HepG2 (cell line): ENCODE measurements at regions not wholly inside any gene's neighbourhood (a gene's known extent, or its start where the extent isn't known, plus 50 kb on each side); places are given as distances from the start of the nearest gene placed in this dataset.

Experiments used
- ATAC-seq: fragments of 200-7000 bp; cut with Tn5 transposase; 3 replicates; pipeline ENCODE4 v1.9.1; 2020; ENCODE audit warnings: mild to moderate bottlenecking, moderate library complexity
- BruUV-seq: library from RNA; stranded (reverse); fragments of 400-500 nt; replicated peaks from 2 replicates; lab custom pipeline; 2021; lab: Mats Ljungman, UMichigan
- CTCF ChIA-PET: fragments of 300-600 bp; formaldehyde crosslinking; extraction: SDS; loops from one replicate; lab custom pipeline; 2021; ENCODE audit warnings: low total read pairs, inconsistent platforms, low intra/inter-chr PET ratio; lab: Yijun Ruan, JAX
- POLR2A ChIA-PET: fragments of 350-600 bp; sonication (Branson Sonifier 250); formaldehyde crosslinking; loops from one replicate; lab custom pipeline; 2020; ENCODE audit warnings: antibody characterized with exemption, inconsistent platforms; lab: Yijun Ruan, JAX
- DNase-seq: peaks from one replicate; pipeline ENCODE4 v3.0.0-alpha.2; 2015; ENCODE audit warnings: low spot score
- FAIRE-seq: peaks from 3 replicates; lab custom pipeline; 2011; peaks lifted over from hg19 to GRCh38; lab: Jason Lieb, UNC
- H2AFZ ChIP-seq: one replicate; pipeline ENCODE4 v1.6.1; 2011; ENCODE audit warnings: low read length, inconsistent platforms
- H3K27ac ChIP-seq: fragments of 300-600 bp; 3 replicates; pipeline ENCODE4 v1.8.0; 2011; ENCODE audit warnings: mixed run types, mild to moderate bottlenecking, mixed read lengths, low read length, inconsistent platforms; ENCODE audit not compliant: insufficient read depth; ENCODE audit errors: extremely low read length
- H3K27me3 ChIP-seq, 2 experiments: fragments of 200-600 bp in 1 of 2; 2 replicates in 1 of 2; 3 replicates in 1 of 2; pipeline versions ENCODE4 v1.6.0 to v1.8.0; 2011; ENCODE audit warnings: low read length in 2 of 2, mild to moderate bottlenecking in 2 of 2, moderate library complexity in 2 of 2, inconsistent platforms in 1 of 2; ENCODE audit not compliant: insufficient read depth in 2 of 2, control insufficient read depth in 1 of 2
- H3K36me3 ChIP-seq, 2 experiments: fragments of 200-600 bp in 1 of 2; replicated peaks in 1 of 2; 2 replicates in 1 of 2; 3 replicates in 1 of 2; pipeline versions ENCODE4 v1.5.1 to v1.8.0; 2011; ENCODE audit warnings: low read length in 2 of 2, inconsistent platforms in 1 of 2; ENCODE audit not compliant: insufficient read depth in 2 of 2, control insufficient read depth in 1 of 2
- H3K4me1 ChIP-seq: 2 replicates; pipeline ENCODE4 v1.5.1; 2012; ENCODE audit warnings: low read length, inconsistent platforms; ENCODE audit not compliant: insufficient read depth
- H3K4me2 ChIP-seq: 2 replicates; pipeline ENCODE4 v1.6.0; 2011; ENCODE audit warnings: low read depth, low read length, inconsistent platforms
- H3K4me3 ChIP-seq, 3 experiments: fragments of 200-600 bp in 1 of 3; sonication (generic), shearing (Covaris generic) in 1 of 3; replicated peaks in 1 of 3; 2 replicates each; pipeline ENCODE4 v1.5.1; 2011 to 2016; ENCODE audit warnings: low read length in 3 of 3, inconsistent platforms in 2 of 3, low read depth in 2 of 3, mild to moderate bottlenecking in 2 of 3, control low read depth in 1 of 3, mixed read lengths in 1 of 3; ENCODE audit not compliant: insufficient read depth in 1 of 3
- H3K79me2 ChIP-seq: one replicate; pipeline ENCODE4 v1.6.1; 2011; ENCODE audit warnings: low read length, inconsistent platforms; ENCODE audit not compliant: insufficient read depth
- H3K9ac ChIP-seq: 2 replicates; pipeline ENCODE4 v1.6.0; 2011; ENCODE audit warnings: mild to moderate bottlenecking, low read depth, low read length, inconsistent platforms; ENCODE audit not compliant: insufficient read depth
- H3K9me3 ChIP-seq: 2 replicates; pipeline ENCODE4 v1.5.1; 2012; ENCODE audit warnings: mild to moderate bottlenecking, low read length
- H4K20me1 ChIP-seq: 2 replicates; pipeline ENCODE4 v1.6.0; 2011; ENCODE audit warnings: inconsistent platforms, mild to moderate bottlenecking, low read length, moderate library complexity; ENCODE audit not compliant: insufficient read depth
- CREM ChIP-seq, 2 experiments: sonication (generic) in 1 of 2; formaldehyde crosslinking in 1 of 2; IDR thresholded peaks; 2 replicates each; pipeline versions ENCODE4 v1.4.0 to v1.6.1; 2016 to 2020; ENCODE audit warnings: antibody characterized with exemption in 1 of 2, mild to moderate bottlenecking in 1 of 2, missing genetic modification reagents in 1 of 2
- HNRNPLL ChIP-seq: fragments of 200-400 bp; formaldehyde crosslinking; IDR thresholded peaks from 2 replicates; pipeline ENCODE4 v1.6.1; 2017; ENCODE audit warnings: mild to moderate bottlenecking, low read depth, low read length; ENCODE audit not compliant: poor library complexity, severe bottlenecking
- MXD4 ChIP-seq: IDR thresholded peaks from 2 replicates; pipeline ENCODE4 v1.6.1; 2016; ENCODE audit warnings: mild to moderate bottlenecking, missing biosample characterization, missing genetic modification reagents
- NFKB2 ChIP-seq: sonication (generic); formaldehyde crosslinking; IDR thresholded peaks from 2 replicates; pipeline ENCODE4 v1.4.0; 2020; ENCODE audit warnings: missing genetic modification reagents, borderline replicate concordance
- NFKBIZ ChIP-seq: IDR thresholded peaks from 2 replicates; pipeline ENCODE4 v1.6.1; 2018; ENCODE audit warnings: missing genetic modification reagents, missing compliant biosample characterization
- SRSF4 ChIP-seq: fragments of 200-400 bp; formaldehyde crosslinking; IDR thresholded peaks from one replicate; pipeline ENCODE4 v1.6.1; 2018; ENCODE audit warnings: mild to moderate bottlenecking, low read depth, low read length, moderate library complexity; ENCODE audit not compliant: poor library complexity, severe bottlenecking
- TEAD2 ChIP-seq: sonication (generic); formaldehyde crosslinking; IDR thresholded peaks from 2 replicates; pipeline ENCODE4 v1.9.0; 2021; ENCODE audit warnings: missing genetic modification reagents
- ZC3H4 ChIP-seq: sonication (generic); formaldehyde crosslinking; IDR thresholded peaks from 2 replicates; pipeline ENCODE4 v1.4.0; 2020; ENCODE audit warnings: missing genetic modification reagents, borderline replicate concordance
- ZMAT3 ChIP-seq: sonication (generic); formaldehyde crosslinking; conservative IDR thresholded peaks from 2 replicates; pipeline ENCODE4 v1.7.0; 2021; ENCODE audit warnings: missing genetic modification reagents
- ZNF180 ChIP-seq: sonication (generic); formaldehyde crosslinking; IDR thresholded peaks from 2 replicates; pipeline ENCODE4 v1.4.0; 2020; ENCODE audit warnings: low read depth, missing genetic modification reagents, borderline replicate concordance
- ZNF350 ChIP-seq: sonication (generic); formaldehyde crosslinking; IDR thresholded peaks from 2 replicates; pipeline ENCODE4 v1.4.0; 2020; ENCODE audit warnings: mild to moderate bottlenecking, low read depth, missing genetic modification reagents, borderline replicate concordance
- WGBS: methylation state at CpG from one replicate; pipeline ENCODE4 v1.1.6; 2017; ENCODE audit warnings: low lambda C conversion rate; 5-methylcytosine and 5-hydroxymethylcytosine counted together
- in situ Hi-C: cut with HindIII; loops from 2 replicates; pipeline ENCODE4 v1.10.0; 2017; ENCODE audit warnings: low pct_unique_long_range_greater_than_20kb; ENCODE audit not compliant: extremely low pct_ligation_motif_present
- intact Hi-C: fragments of 100-400 bp; cut with micrococcal nuclease; formaldehyde crosslinking; loops from one replicate; pipeline ENCODE4 v1.10.0; 2022; ENCODE audit not compliant: unreplicated experiment
- TF ChIP-seq, protein P1 (sequence below): sonication (generic); formaldehyde crosslinking; IDR thresholded peaks from 2 replicates; pipeline ENCODE4 v1.4.0; 2020; ENCODE audit warnings: mild to moderate bottlenecking, missing genetic modification reagents

DNA sequence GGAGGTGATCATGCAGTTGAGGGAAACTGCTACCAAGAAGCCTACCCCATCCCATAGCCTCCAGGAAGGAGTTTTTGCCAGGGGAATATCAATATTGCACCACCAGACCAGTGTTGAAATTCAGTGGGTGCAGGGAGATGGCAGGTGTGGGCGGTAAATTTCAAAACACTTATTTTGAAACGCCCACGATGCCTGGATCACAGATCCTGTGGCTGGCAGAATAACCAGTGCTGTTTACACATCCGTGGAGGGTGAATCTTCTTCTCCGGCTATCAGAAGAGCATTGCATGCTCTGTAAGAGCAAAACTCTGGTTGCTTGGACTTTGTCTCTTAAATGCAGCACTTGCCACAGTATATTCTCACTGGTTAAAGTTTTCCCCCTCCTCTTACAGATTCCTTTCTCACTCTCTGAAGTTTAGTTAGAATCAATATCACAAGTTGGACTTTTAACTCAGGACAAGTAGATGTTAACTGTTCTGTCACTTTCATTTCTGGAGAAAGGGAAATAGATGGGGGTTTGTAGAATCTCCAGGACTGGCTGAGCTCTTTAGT is 70.5 kb upstream of the ZCCHC2 start (continued):
- TF ChIP-seq SRSF4 (no peak), ZNF350 (peak; percentile 55; the same call in 1 of the 2 replicates)
- TF ChIP-seq, all 625 proteins: peak for 307

DNA sequence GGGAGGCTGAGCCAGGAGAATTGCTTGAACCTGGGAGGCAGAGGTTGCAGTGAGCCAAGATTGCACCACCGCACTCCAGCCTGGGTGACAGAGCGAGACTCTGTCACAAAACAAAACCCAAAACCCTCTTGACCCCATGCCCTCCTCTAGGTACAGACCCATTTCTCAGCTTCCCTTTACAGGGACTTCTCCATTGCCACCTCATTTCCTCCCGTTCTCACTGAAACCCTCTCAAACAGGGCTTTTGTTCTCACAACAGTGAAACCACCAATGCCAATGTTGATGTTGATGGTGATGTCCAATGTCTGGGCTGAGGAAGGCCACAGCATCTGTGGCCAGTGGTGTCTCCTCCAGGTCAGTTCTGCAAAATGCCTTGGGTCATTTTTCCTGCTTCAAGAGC is 69.0 kb upstream of the ZCCHC2 start:
- H3K9ac ChIP-seq: no peak overlapping the region
- ATAC-seq (no peak), FAIRE-seq (no peak), DNase-seq (no peak)
- intact Hi-C loops: no loop called here
- BruUV-seq: no TSS peak
- no peaks in the 10 kb centered on the region for H3K27me3 ChIP-seq
- H3K4me2 ChIP-seq: peak overlapping the region; percentile 14; the same call in 1 of the 2 replicates
- POLR2A ChIA-PET: interaction anchor here (2.4 to 4.6 kb wide), 2 partner anchors 29 to 69 kb away, joined by 8 to 41 read pairs; partner anchors contain the start of gene ZCCHC2
- H3K36me3 ChIP-seq: no peaks in the 10 kb centered on the region
- no peak for TF ChIP-seq MXD4
- no peak for TF ChIP-seq HNRNPLL
- no peak for TF ChIP-seq NFKBIZ (CRISPR knock-in tag)
- TF ChIP-seq NFKB2 (CRISPR knock-in tag): no peak
- no peak for TF ChIP-seq TEAD2 (CRISPR knock-in tag)
- no peak for TF ChIP-seq ZMAT3
- TF ChIP-seq ZC3H4: no peak
- no peak for TF ChIP-seq CREM (IDR thresholded peaks at IDR 0.05)
- TF ChIP-seq CREM (CRISPR knock-in tag; IDR thresholded peaks at IDR 0.05): no peak
- TF ChIP-seq ZNF180 (CRISPR knock-in tag): no peak
- TF ChIP-seq, protein P1, sequence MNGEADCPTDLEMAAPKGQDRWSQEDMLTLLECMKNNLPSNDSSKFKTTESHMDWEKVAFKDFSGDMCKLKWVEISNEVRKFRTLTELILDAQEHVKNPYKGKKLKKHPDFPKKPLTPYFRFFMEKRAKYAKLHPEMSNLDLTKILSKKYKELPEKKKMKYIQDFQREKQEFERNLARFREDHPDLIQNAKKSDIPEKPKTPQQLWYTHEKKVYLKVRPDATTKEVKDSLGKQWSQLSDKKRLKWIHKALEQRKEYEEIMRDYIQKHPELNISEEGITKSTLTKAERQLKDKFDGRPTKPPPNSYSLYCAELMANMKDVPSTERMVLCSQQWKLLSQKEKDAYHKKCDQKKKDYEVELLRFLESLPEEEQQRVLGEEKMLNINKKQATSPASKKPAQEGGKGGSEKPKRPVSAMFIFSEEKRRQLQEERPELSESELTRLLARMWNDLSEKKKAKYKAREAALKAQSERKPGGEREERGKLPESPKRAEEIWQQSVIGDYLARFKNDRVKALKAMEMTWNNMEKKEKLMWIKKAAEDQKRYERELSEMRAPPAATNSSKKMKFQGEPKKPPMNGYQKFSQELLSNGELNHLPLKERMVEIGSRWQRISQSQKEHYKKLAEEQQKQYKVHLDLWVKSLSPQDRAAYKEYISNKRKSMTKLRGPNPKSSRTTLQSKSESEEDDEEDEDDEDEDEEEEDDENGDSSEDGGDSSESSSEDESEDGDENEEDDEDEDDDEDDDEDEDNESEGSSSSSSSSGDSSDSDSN (CRISPR knock-in tag): no peak
- H3K9me3 ChIP-seq: no peaks in the 10 kb centered on the region
- in situ Hi-C loops: loop anchor here (10.0 kb wide), 1 partner anchor 71 kb away; the partner anchor contains the start of gene ZCCHC2
- H3K79me2 ChIP-seq: peaks cover 6% of the 10 kb centered on the region
- H3K4me1 ChIP-seq: peaks cover 95% of the 10 kb centered on the region
- H3K27ac ChIP-seq: peak overlapping the region; percentile 86
- no peak overlapping the region for H3K4me3 ChIP-seq
- H4K20me1 ChIP-seq: no peaks in the 10 kb centered on the region
- 97% methylated on average over 2 of the region's 3 CpGs for WGBS
- CTCF ChIA-PET: no interaction called here
- no peak overlapping the region for H2AFZ ChIP-seq
